Loucy (cell line): ENCODE measurements at regions not wholly inside any gene's neighbourhood (a gene's known extent, or its start where the extent isn't known, plus 50 kb on each side); places are given as distances from the start of the nearest gene placed in this dataset.

Experiments
- EZH2phosphoT487 ChIP-seq: fragments of 200-600 bp; IDR thresholded peaks from 2 replicates; pipeline ENCODE4 v1.6.1; 2018; ENCODE audit warnings: antibody characterized with exemption, mild to moderate bottlenecking, moderate library complexity, borderline replicate concordance
- TF ChIP-seq, protein P1 (sequence below): fragments of 200-600 bp; sonication (generic); conservative IDR thresholded peaks from 2 replicates; pipeline ENCODE4 v1.5.1; 2014; ENCODE audit warnings: mild to moderate bottlenecking, antibody characterized with exemption, low read length

- TF ChIP-seq, protein P1, sequence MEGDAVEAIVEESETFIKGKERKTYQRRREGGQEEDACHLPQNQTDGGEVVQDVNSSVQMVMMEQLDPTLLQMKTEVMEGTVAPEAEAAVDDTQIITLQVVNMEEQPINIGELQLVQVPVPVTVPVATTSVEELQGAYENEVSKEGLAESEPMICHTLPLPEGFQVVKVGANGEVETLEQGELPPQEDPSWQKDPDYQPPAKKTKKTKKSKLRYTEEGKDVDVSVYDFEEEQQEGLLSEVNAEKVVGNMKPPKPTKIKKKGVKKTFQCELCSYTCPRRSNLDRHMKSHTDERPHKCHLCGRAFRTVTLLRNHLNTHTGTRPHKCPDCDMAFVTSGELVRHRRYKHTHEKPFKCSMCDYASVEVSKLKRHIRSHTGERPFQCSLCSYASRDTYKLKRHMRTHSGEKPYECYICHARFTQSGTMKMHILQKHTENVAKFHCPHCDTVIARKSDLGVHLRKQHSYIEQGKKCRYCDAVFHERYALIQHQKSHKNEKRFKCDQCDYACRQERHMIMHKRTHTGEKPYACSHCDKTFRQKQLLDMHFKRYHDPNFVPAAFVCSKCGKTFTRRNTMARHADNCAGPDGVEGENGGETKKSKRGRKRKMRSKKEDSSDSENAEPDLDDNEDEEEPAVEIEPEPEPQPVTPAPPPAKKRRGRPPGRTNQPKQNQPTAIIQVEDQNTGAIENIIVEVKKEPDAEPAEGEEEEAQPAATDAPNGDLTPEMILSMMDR, result no peak
- TF ChIP-seq EZH2phosphoT487, result no peak
Measured at GRCh38 chr5:114565871-114566270, 204.0 kb downstream of the KCNN2 start.
